ENCODE measurements at regions not wholly inside any gene's neighbourhood (a gene's known extent, or its start where the extent isn't known, plus 50 kb on each side); places are given as distances from the start of the nearest gene placed in this dataset.

- no peaks in the 10 kb centered on the region for H3K79me2 ChIP-seq (ENCODE audit: control insufficient read depth, insufficient read depth, low read length)
- dilution Hi-C loops (cut with MboI; ENCODE audit: extremely low pct_ligation_motif_present, low sequenced_read_pairs): no loop called here
- H3K9me1 ChIP-seq (ENCODE audit: control insufficient read depth, extremely low read depth, insufficient read depth, low read length): no peaks in the 10 kb centered on the region
- peak; percentile 13 for FAIRE-seq
- no peaks in the 10 kb centered on the region for H4K20me1 ChIP-seq (ENCODE audit: control insufficient read depth, extremely low read depth, insufficient read depth, low read length)
- H3K9ac ChIP-seq (ENCODE audit: control insufficient read depth, extremely low read depth, insufficient read depth, low read length): no peak overlapping the region
- H3K9me3 ChIP-seq (ENCODE audit: control insufficient read depth, low read depth, low read length): no peaks in the 10 kb centered on the region
- H3K4me1 ChIP-seq (ENCODE audit: control insufficient read depth, extremely low read depth, insufficient read depth, low read length): peaks cover 38% of the 10 kb centered on the region
- H3K36me3 ChIP-seq (ENCODE audit: control insufficient read depth in 2 of 2, extremely low read depth in 1 of 2, insufficient read depth in 2 of 2, low read length in 2 of 2): no peaks in the 10 kb centered on the region
- H3K4me2 ChIP-seq (ENCODE audit: control insufficient read depth, extremely low read depth, insufficient read depth, low read depth, low read length): no peak overlapping the region
- no peaks in the 10 kb centered on the region for H3K27me3 ChIP-seq (ENCODE audit: control insufficient read depth, extremely low read depth, insufficient read depth, low read length)
- H3K4me3 ChIP-seq (ENCODE audit: control insufficient read depth in 2 of 3, extremely low read depth in 1 of 3, insufficient read depth in 2 of 3, low read depth in 1 of 3, low read length in 3 of 3): no peak overlapping the region
- TF ChIP-seq CTCF (optimal IDR thresholded peaks at IDR 0.05 in 1 of 3, IDR thresholded peaks at IDR 0.05 in 1 of 3, conservative IDR thresholded peaks at IDR 0.05 in 1 of 3; ENCODE audit: extremely low read depth in 1 of 3, insufficient read depth in 2 of 3, low read length in 3 of 3): no peak
- no peak for TF ChIP-seq EZH2 (IDR thresholded peaks at IDR 0.05; ENCODE audit: low read length)
- H2AFZ ChIP-seq (ENCODE audit: control insufficient read depth, low read length): peak overlapping the region; percentile 5
- no peak for DNase-seq (ENCODE audit: low read depth, low spot score)
- H3K27ac ChIP-seq (ENCODE audit: control insufficient read depth, insufficient read depth, low read length): no peak overlapping the region
Measured at GRCh38 chr16:47886139-47886538, 269.7 kb downstream of the ABCC12 start.

DNA sequence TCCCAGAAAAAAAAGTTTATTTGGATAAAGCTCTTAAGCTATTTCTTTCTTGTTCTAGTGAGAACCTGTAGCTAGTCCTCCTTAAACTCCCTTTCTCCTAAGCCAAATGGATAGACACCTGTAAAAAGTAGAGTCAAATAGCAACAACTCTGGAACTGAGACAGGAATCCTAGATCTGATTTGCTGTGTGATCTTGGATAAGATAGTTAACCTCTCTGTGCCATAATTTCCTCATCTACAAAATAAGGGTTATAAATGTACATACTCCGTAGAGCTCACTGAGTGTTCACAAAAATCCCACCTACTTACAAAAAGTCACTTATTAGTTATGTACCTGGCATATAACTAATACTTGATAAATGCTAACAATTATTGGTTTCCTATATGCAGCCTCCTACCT, 270.3 kb downstream of the ABCC12 start:
- H3K4me3 ChIP-seq (ENCODE audit: control insufficient read depth in 2 of 3, extremely low read depth in 1 of 3, insufficient read depth in 2 of 3, low read depth in 1 of 3, low read length in 3 of 3): no peak overlapping the region

More for the DNA sequence above, 270.3 kb downstream of the ABCC12 start:
- DNase-seq (ENCODE audit: low read depth, low spot score) (no peak), FAIRE-seq (no peak)
- Histone ChIP-seq H3K4me2 (ENCODE audit: control insufficient read depth, extremely low read depth, insufficient read depth, low read depth, low read length) (no peak overlapping the region), H3K79me2 (ENCODE audit: control insufficient read depth, insufficient read depth, low read length) (no peaks in the 10 kb centered on the region), H3K9ac (ENCODE audit: control insufficient read depth, extremely low read depth, insufficient read depth, low read length) (no peak overlapping the region), H2AFZ (ENCODE audit: control insufficient read depth, low read length) (no peak overlapping the region), H3K27ac (ENCODE audit: control insufficient read depth, insufficient read depth, low read length) (no peak overlapping the region), H3K9me3 (ENCODE audit: control insufficient read depth, low read depth, low read length) (no peaks in the 10 kb centered on the region), H3K4me1 (ENCODE audit: control insufficient read depth, extremely low read depth, insufficient read depth, low read length) (peaks cover 38% of the 10 kb centered on the region), H4K20me1 (ENCODE audit: control insufficient read depth, extremely low read depth, insufficient read depth, low read length) (no peaks in the 10 kb centered on the region), H3K27me3 (ENCODE audit: control insufficient read depth, extremely low read depth, insufficient read depth, low read length) (no peaks in the 10 kb centered on the region), H3K36me3 (ENCODE audit: control insufficient read depth in 2 of 2, extremely low read depth in 1 of 2, insufficient read depth in 2 of 2, low read length in 2 of 2) (no peaks in the 10 kb centered on the region), H3K9me1 (ENCODE audit: control insufficient read depth, extremely low read depth, insufficient read depth, low read length) (no peaks in the 10 kb centered on the region)
- dilution Hi-C loops (cut with MboI; ENCODE audit: extremely low pct_ligation_motif_present, low sequenced_read_pairs): no loop called here
- TF ChIP-seq EZH2 (IDR thresholded peaks at IDR 0.05; ENCODE audit: low read length): no peak
- no peak for TF ChIP-seq CTCF (optimal IDR thresholded peaks at IDR 0.05 in 1 of 3, IDR thresholded peaks at IDR 0.05 in 1 of 3, conservative IDR thresholded peaks at IDR 0.05 in 1 of 3; ENCODE audit: extremely low read depth in 1 of 3, insufficient read depth in 2 of 3, low read length in 3 of 3)
